ENCODE measurements at regions not wholly inside any gene's neighbourhood (a gene's known extent, or its start where the extent isn't known, plus 50 kb on each side); places are given as distances from the start of the nearest gene placed in this dataset.
"Not testable (repeated sequence)": the region's sequence is repeated elsewhere in the genome, so short reads cannot be mapped to it uniquely, and the experiment has no call there.

DNA sequence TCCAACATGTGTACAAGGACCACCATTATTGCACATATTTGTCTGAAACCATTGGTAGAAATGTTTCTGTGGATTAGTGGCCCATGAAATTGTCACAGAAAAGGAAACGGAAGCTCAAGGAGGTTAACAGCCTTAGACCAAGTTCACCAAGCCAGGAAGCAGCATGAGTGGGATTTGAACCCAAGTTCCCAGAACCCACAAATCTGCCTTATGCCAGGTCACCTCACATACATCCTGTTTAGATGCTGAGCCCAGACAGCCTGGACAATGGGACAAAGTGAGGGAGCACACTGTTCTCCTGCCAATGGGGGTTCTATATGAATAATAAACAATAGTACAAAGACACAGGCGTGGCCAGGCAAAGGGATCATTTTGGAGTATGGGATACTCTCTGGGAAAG is 59.6 kb upstream of the CA12 start:
- no peak for DNase-seq
- CTCF ChIA-PET: no interaction called here
- peaks cover 13 to 49% (median 48%) of the 10 kb centered on the region in 3 donors for H3K4me1 Mint-ChIP-seq
- H3K27ac Mint-ChIP-seq: peak overlapping the region; percentile 35 to 95 (median 86)
- no peaks in the 10 kb centered on the region for H3K36me3 Mint-ChIP-seq
- no peaks in the 10 kb centered on the region for H3K9me3 ChIP-seq (ENCODE audit: low read length)
- H3K4me3 Mint-ChIP-seq: peak overlapping the region in 3 of 7 donors; percentile 11 to 56 (median 45)
- H3K27ac ChIP-seq (ENCODE audit: low read depth, low read length): no peak overlapping the region
- H3K27me3 Mint-ChIP-seq: peaks cover 2 to 10% of the 10 kb centered on the region in 2 donors
- H3K4me1 ChIP-seq (ENCODE audit: insufficient read depth, low read length): peaks cover 32% of the 10 kb centered on the region
- H3K4me3 ChIP-seq (ENCODE audit: low read length): no peak overlapping the region
- no peaks in the 10 kb centered on the region for H3K27me3 ChIP-seq (ENCODE audit: insufficient read depth, low read length, poor library complexity, severe bottlenecking)
- H3K9me3 Mint-ChIP-seq: no peaks in the 10 kb centered on the region
- POLR2A ChIA-PET: no interaction called here
- H3K36me3 ChIP-seq (ENCODE audit: insufficient read depth, low read length): no peaks in the 10 kb centered on the region

DNA sequence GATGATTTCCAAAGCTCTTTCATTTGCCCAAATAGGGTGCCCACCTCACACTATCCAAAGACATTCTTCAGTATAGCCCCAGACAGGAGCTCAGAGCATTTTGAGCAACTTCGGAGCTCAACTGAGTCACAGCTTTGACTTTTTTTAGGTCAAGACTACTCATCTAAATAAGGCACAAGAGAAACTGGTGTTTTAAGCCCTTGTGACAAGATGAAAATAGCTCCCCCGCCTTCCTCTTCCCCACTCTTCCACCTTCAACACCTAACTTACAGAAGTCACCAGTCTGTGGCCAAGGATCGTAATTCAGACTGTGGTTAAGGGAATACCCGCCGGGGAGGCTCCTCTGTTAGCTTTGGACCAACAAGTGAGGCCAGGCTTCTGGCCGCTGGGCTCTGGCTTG is 60.4 kb upstream of the CA12 start:
- peaks cover 2 to 10% of the 10 kb centered on the region in 2 donors for H3K27me3 Mint-ChIP-seq
- H3K4me1 Mint-ChIP-seq: peaks cover 14 to 50% (median 49%) of the 10 kb centered on the region in 3 donors
- H3K9me3 Mint-ChIP-seq: no peaks in the 10 kb centered on the region
- Histone ChIP-seq H3K4me1 (ENCODE audit: insufficient read depth, low read length) (peaks cover 30% of the 10 kb centered on the region), H3K27ac (ENCODE audit: low read depth, low read length) (no peak overlapping the region), H3K36me3 (ENCODE audit: insufficient read depth, low read length) (no peaks in the 10 kb centered on the region), H3K4me3 (ENCODE audit: low read length) (no peak overlapping the region), H3K9me3 (ENCODE audit: low read length) (no peaks in the 10 kb centered on the region), H3K27me3 (ENCODE audit: insufficient read depth, low read length, poor library complexity, severe bottlenecking) (no peaks in the 10 kb centered on the region)
- peak overlapping the region in 6 of 8 donors; percentile 29 to 95 (median 77) for H3K27ac Mint-ChIP-seq
- ChIA-PET POLR2A (interaction anchor here (0.6 kb wide), 1 partner anchor 164 kb away, joined by 3 read pairs; no protein-coding TSS in a partner anchor), CTCF (no interaction called here)
- no peak overlapping the region for H3K4me3 Mint-ChIP-seq
- H3K36me3 Mint-ChIP-seq: no peaks in the 10 kb centered on the region
- DNase-seq: no peak

DNA sequence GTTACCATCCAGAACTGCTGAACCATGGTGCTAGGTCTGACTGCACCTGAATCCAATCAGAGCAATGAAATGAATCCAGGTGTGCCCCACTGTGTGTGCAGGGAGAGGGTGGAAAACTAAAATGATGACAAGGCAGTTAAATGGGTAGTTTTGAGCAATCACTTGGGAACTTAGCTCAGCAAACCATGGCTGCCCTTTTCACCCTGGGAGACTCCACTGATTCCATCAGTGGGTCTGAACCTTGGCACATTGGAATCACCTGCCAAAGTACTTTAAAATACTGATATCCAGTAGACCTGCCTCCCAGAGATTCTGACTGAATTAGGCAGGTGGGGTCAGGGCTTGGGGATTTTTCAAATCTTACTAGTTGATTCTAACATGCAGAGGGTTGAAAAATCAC is 59.8 kb upstream of the USP3 start:
- Mint-ChIP-seq H3K27ac (peak overlapping the region in 5 of 8 donors; percentile 26 to 84 (median 70)), H3K4me3 (no peak overlapping the region), H3K9me3 (no peaks in the 10 kb centered on the region), H3K4me1 (peaks cover 13 to 56% (median 49%) of the 10 kb centered on the region in 3 donors), H3K27me3 (peaks cover 3 to 10% of the 10 kb centered on the region in 2 donors), H3K36me3 (no peaks in the 10 kb centered on the region)
- Histone ChIP-seq H3K4me1 (ENCODE audit: insufficient read depth, low read length) (peaks cover 25% of the 10 kb centered on the region), H3K27me3 (ENCODE audit: insufficient read depth, low read length, poor library complexity, severe bottlenecking) (no peaks in the 10 kb centered on the region), H3K27ac (ENCODE audit: low read depth, low read length) (no peak overlapping the region), H3K36me3 (ENCODE audit: insufficient read depth, low read length) (no peaks in the 10 kb centered on the region), H3K9me3 (ENCODE audit: low read length) (no peaks in the 10 kb centered on the region), H3K4me3 (ENCODE audit: low read length) (no peak overlapping the region)
- no peak for DNase-seq
- ChIA-PET POLR2A (interaction anchor here (0.9 kb wide), 1 partner anchor 24 kb away, joined by 3 read pairs; no protein-coding TSS in a partner anchor), CTCF (interaction anchor here (1.4 kb wide), 1 partner anchor 43 kb away, joined by 4 read pairs; no protein-coding TSS in a partner anchor)

DNA sequence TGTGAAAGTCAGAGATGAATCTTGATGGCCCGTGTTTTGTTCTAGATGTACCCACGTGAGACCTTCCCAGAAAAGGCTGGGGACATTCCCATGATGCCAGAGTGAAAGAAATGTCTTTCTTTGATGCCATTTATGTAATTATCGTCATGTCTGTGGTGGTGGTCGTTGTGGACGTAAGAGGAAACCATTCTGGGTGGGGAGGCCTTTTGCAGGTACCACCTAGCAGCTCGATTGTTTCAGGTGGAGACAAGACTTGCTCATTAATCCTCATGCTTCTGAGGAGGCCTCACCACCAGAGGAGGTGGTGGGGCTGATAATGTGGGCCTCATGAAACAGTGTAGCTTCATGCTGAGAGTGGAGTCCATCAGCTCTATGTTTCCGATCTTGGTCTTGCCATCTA is 58.1 kb upstream of the USP3 start:
- H3K27me3 ChIP-seq (ENCODE audit: insufficient read depth, low read length, poor library complexity, severe bottlenecking): no peaks in the 10 kb centered on the region
- ChIA-PET POLR2A (no interaction called here), CTCF (interaction anchor here (1.3 to 1.7 kb wide), 5 partner anchors 9 to 57 kb away, joined by 3 to 5 read pairs (median 3); no protein-coding TSS in a partner anchor)
- DNase-seq: peak in 4 of 5 donors; percentile 29 to 87 (median 72)
- H3K4me3 ChIP-seq (ENCODE audit: low read length): no peak overlapping the region
- no peaks in the 10 kb centered on the region for H3K9me3 ChIP-seq (ENCODE audit: low read length)
- no peak overlapping the region for H3K27ac ChIP-seq (ENCODE audit: low read depth, low read length)
- Mint-ChIP-seq H3K27me3 (peaks cover 2 to 4% of the 10 kb centered on the region in 2 donors), H3K4me3 (peak overlapping the region in 2 of 7 donors; percentile 30 to 53), H3K27ac (peak overlapping the region; percentile 72 to 91 (median 84)), H3K4me1 (peaks cover 10 to 41% (median 33%) of the 10 kb centered on the region in 3 donors), H3K36me3 (no peaks in the 10 kb centered on the region), H3K9me3 (no peaks in the 10 kb centered on the region)
- no peaks in the 10 kb centered on the region for H3K36me3 ChIP-seq (ENCODE audit: insufficient read depth, low read length)
- H3K4me1 ChIP-seq (ENCODE audit: insufficient read depth, low read length): peaks cover 15% of the 10 kb centered on the region

DNA sequence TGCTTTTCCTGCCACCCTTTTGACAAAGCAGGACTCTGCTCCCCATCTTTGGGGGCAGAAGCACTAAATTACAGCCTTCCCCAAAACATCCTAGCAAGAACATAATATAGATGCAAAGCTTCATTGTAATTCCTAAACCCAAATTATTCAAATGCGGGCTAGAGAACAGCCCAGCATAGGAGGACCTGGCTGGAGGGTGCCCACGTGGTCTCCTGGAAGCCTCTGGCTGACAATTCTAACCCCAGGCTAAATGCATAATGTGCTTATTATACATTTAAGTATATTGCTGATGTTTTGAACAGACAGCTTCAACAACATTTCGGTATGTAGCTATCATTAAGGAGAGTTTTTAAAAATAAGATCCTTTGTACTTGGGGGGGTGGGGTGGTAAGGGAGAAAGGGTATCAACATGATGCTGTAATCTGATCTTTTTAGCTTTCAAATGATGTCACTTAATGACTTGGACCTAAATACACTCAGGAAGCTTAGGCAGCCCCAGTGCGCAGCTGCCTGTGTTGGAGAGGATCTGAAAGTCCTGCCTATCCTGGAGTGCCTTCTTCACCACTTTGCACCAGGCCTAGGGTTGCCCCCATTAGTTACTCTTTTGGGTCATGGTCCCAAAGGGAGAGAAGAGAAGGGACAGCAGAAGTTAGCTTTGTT is 57.2 kb upstream of the USP3 start:
- H3K36me3 Mint-ChIP-seq: no peaks in the 10 kb centered on the region
- peaks cover 0 to 4% of the 10 kb centered on the region in 2 donors for H3K27me3 Mint-ChIP-seq
- Histone ChIP-seq H3K36me3 (ENCODE audit: insufficient read depth, low read length) (no peaks in the 10 kb centered on the region), H3K27ac (ENCODE audit: low read depth, low read length) (no peak overlapping the region), H3K4me1 (ENCODE audit: insufficient read depth, low read length) (peaks cover 12% of the 10 kb centered on the region), H3K27me3 (ENCODE audit: insufficient read depth, low read length, poor library complexity, severe bottlenecking) (no peaks in the 10 kb centered on the region), H3K4me3 (ENCODE audit: low read length) (no peak overlapping the region), H3K9me3 (ENCODE audit: low read length) (no peaks in the 10 kb centered on the region)
- DNase-seq: no peak
- ChIA-PET POLR2A (interaction anchor here (0.5 to 0.6 kb wide), 2 partner anchors 57 to 202 kb away, joined by 3 read pairs; partner anchors contain the start of gene USP3), CTCF (interaction anchor here (1.3 to 1.7 kb wide), 4 partner anchors 10 to 57 kb away, joined by 3 to 5 read pairs (median 3); no protein-coding TSS in a partner anchor)
- peaks cover 10 to 38% (median 30%) of the 10 kb centered on the region in 3 donors for H3K4me1 Mint-ChIP-seq
- H3K9me3 Mint-ChIP-seq: no peaks in the 10 kb centered on the region
- H3K4me3 Mint-ChIP-seq: no peak overlapping the region
- peak overlapping the region in 7 of 8 donors; percentile 42 to 91 (median 84) for H3K27ac Mint-ChIP-seq

DNA sequence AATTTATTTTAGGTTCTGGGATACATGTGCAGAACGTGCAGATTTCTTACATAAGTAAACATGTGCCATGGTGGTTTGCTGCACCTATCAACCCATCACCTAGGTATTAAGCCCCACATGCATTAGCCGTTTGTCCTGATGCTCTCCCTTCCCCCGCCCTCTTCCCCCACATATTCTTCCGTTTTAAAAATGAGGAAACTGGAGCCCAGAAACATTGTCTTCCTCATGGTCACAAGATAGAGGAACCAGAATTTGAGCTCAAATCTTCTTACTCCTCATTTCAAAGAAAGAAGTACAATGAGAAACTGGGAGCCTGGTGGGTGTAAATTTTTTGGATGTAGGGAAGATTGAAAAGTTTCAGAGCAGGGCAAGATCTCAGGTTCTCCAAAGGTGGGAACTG is 56.1 kb upstream of the USP3 start:
- POLR2A ChIA-PET: no interaction called here
- Histone ChIP-seq H3K4me3 (ENCODE audit: low read length) (no peak overlapping the region), H3K36me3 (ENCODE audit: insufficient read depth, low read length) (no peaks in the 10 kb centered on the region), H3K4me1 (ENCODE audit: insufficient read depth, low read length) (peaks cover 12% of the 10 kb centered on the region), H3K9me3 (ENCODE audit: low read length) (no peaks in the 10 kb centered on the region), H3K27me3 (ENCODE audit: insufficient read depth, low read length, poor library complexity, severe bottlenecking) (no peaks in the 10 kb centered on the region), H3K27ac (ENCODE audit: low read depth, low read length) (no peak overlapping the region)
- Mint-ChIP-seq H3K36me3 (no peaks in the 10 kb centered on the region), H3K27me3 (peaks cover 0 to 4% of the 10 kb centered on the region in 2 donors), H3K4me3 (no peak overlapping the region), H3K27ac (no peak overlapping the region), H3K9me3 (no peaks in the 10 kb centered on the region), H3K4me1 (peaks cover 10 to 30% (median 23%) of the 10 kb centered on the region in 3 donors)
- CTCF ChIA-PET: no interaction called here
- no peak for DNase-seq

DNA sequence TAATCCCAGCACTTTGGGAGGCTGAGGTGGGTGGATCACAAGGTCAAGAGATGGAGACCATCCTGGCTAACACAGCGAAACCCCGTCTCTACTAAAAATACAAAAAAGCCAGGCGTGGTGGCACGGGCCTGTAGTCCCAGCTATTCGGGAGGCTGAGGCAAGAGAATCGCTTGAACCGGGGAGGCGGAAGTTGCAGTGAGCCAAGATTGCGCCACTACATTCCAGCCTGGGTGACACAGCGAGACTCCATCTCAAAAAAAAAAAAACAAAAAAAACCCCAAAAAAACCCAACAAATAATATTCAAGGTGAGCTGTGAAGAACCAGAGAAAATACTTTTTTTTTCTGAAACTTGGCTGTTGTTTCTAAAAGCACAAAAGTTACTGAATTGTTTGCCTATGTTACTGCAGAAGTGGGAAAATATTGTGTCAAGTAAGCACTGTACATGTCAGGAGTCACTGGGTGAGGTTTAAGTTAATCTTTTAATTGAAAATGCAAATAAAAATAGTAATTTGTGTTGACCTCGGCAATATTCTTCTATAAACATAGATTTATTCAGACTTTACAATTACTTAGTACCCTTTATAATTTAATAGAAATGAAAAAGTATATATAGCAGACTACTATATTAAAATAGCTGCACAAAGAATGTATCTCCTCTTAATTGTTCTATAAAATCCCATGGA is 55.4 kb upstream of the USP3 start:
- POLR2A ChIA-PET, H3K9me3 Mint-ChIP-seq: not testable (repeated sequence)

DNA sequence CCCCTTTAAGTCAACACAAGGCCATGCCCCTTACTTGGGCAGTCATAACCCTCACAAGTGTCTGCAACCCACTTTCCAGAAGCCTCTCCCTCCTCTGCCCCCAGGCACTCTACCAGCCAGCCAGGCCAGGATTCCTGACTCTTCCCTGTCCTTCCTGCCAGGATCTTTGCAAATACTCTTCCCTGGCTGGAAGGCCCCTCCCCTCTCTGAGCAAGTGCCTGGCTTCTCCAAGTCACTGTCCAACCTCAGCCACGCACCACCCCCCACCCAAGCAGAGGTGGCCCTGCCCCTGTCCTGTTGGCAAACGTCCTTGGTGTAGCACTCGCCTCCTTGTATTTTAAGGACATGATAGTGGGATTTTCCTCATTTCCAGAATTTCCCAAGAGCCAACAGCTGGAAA is 54.7 kb upstream of the USP3 start:
- Mint-ChIP-seq H3K4me3 (no peak overlapping the region), H3K4me1 (peaks cover 10 to 26% (median 16%) of the 10 kb centered on the region in 3 donors), H3K27me3 (peaks cover 0 to 4% of the 10 kb centered on the region in 2 donors), H3K36me3 (no peaks in the 10 kb centered on the region), H3K9me3 (no peaks in the 10 kb centered on the region), H3K27ac (peak overlapping the region in 1 of 8 donors; percentile 89)
- H3K9me3 ChIP-seq (ENCODE audit: low read length): no peaks in the 10 kb centered on the region
- no peak overlapping the region for H3K4me3 ChIP-seq (ENCODE audit: low read length)
- DNase-seq: no peak
- CTCF ChIA-PET: no interaction called here
- no peaks in the 10 kb centered on the region for H3K36me3 ChIP-seq (ENCODE audit: insufficient read depth, low read length)
- H3K4me1 ChIP-seq (ENCODE audit: insufficient read depth, low read length): peaks cover 12% of the 10 kb centered on the region
- H3K27ac ChIP-seq (ENCODE audit: low read depth, low read length): no peak overlapping the region
- POLR2A ChIA-PET: no interaction called here
- H3K27me3 ChIP-seq (ENCODE audit: insufficient read depth, low read length, poor library complexity, severe bottlenecking): no peaks in the 10 kb centered on the region

More for the DNA sequence above, 55.4 kb upstream of the USP3 start:
- H3K4me1 ChIP-seq (ENCODE audit: insufficient read depth, low read length): peaks cover 12% of the 10 kb centered on the region
- CTCF ChIA-PET; H3K9me3 ChIP-seq (ENCODE audit: low read length); H3K4me3 Mint-ChIP-seq; H3K27me3 Mint-ChIP-seq; DNase-seq; H3K27me3 ChIP-seq (ENCODE audit: insufficient read depth, low read length, poor library complexity, severe bottlenecking); H3K27ac ChIP-seq (ENCODE audit: low read depth, low read length); H3K36me3 Mint-ChIP-seq; H3K36me3 ChIP-seq (ENCODE audit: insufficient read depth, low read length); H3K4me3 ChIP-seq (ENCODE audit: low read length): not testable (repeated sequence)
- peak overlapping the region in 1 of 8 donors; percentile 44 for H3K27ac Mint-ChIP-seq
- H3K4me1 Mint-ChIP-seq: peaks cover 10 to 30% (median 20%) of the 10 kb centered on the region in 3 donors
